AG04450 (cell line): ENCODE measurements at regions not wholly inside any gene's neighbourhood (a gene's known extent, or its start where the extent isn't known, plus 50 kb on each side); places are given as distances from the start of the nearest gene placed in this dataset.
"Not testable (repeated sequence)": the region's sequence is repeated elsewhere in the genome, so short reads cannot be mapped to it uniquely, and the experiment has no call there.

Experiments
- CTCF ChIA-PET: fragments of 300-600, 350-600 bp; formaldehyde crosslinking; extraction: SDS; loops from one replicate; lab custom pipeline; 2022; ENCODE audit warnings: antibody characterized with exemption, inconsistent platforms; lab: Charles Lee
- POLR2A ChIA-PET: fragments of 350-600 bp; formaldehyde crosslinking; extraction: SDS; loops from one replicate; lab custom pipeline; 2021; ENCODE audit warnings: antibody characterized with exemption, inconsistent platforms; lab: Yijun Ruan, JAX
- DNase-seq: peaks from one replicate; pipeline ENCODE4 v3.0.0-alpha.2; 2011; ENCODE audit warnings: low read depth, low spot score
- H3K27ac ChIP-seq: one replicate; pipeline ENCODE4 v1.5.1; 2012; ENCODE audit warnings: low read depth, low read length, control low read depth
- H3K27me3 ChIP-seq: one replicate; pipeline ENCODE4 v1.6.0; 2012; ENCODE audit warnings: low read length; ENCODE audit not compliant: control insufficient read depth, insufficient read depth
- H3K4me3 ChIP-seq: 2 replicates; pipeline ENCODE4 v1.5.1; 2011; ENCODE audit warnings: mild to moderate bottlenecking, low read depth, low read length, control low read depth
- H3K9me3 ChIP-seq: 2 replicates; pipeline ENCODE4 v1.5.1; 2012; ENCODE audit warnings: low read length; ENCODE audit not compliant: control insufficient read depth, insufficient read depth
- CTCF ChIP-seq: IDR thresholded peaks from 2 replicates; pipeline ENCODE4 v1.5.1; 2011; ENCODE audit warnings: low read depth, low read length, control low read depth, inconsistent platforms

GRCh38 chr2:235105821-235106359 is 154.1 kb downstream of the SH3BP4 start:
- ChIA-PET POLR2A (no interaction called here), CTCF (interaction anchor here (0.6 to 3.5 kb wide), 6 partner anchors 12 to 561 kb away, joined by 3 to 28 read pairs (median 11); no protein-coding TSS in a partner anchor)
- no peak for DNase-seq
- TF ChIP-seq CTCF = no peak
- Histone ChIP-seq H3K27me3 (no peaks in the 10 kb centered on the region), H3K9me3 (no peaks in the 10 kb centered on the region; the same call in 1 of the 2 replicates), H3K4me3 (no peak overlapping the region), H3K27ac (no peak overlapping the region)

DNA sequence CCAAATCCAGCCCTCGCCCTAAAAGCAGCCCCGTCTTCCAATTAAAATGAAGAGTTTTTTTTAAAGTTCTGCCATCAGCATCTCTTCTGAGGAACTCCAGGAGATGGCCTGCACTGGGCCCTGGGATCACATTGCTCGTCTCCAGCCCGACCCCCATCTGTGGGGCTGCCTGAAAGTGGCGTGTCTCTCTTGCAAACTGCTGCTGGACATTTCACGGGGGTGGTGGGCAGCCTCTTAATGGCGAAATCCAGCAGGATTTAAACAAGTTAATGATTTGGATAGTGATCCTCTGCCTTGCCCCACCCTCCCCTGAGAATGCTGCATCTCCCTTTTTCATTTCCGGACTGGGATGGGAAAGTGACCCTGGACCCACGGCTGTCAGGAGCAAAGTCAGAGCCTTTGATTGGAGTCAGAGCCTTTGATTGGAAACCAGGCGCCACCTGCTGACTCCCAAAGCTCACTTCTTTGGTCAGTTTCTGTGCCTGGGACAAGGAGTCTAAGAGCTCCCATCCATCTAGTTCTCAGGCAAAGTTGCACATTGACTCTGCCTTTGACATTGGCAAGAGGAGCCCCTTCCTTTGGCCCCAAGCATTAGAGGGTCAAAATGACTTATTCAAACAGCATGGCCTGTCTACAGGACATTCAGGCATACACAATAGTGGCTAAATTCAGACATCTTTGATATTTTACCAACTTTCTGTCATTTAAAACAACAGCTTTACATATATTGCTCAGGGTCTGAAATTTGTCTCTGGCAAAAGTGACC is 155.2 kb downstream of the SH3BP4 start:
- Histone ChIP-seq H3K27ac (no peak overlapping the region), H3K27me3 (no peaks in the 10 kb centered on the region), H3K9me3 (no peaks in the 10 kb centered on the region; the same call in 1 of the 2 replicates), H3K4me3 (no peak overlapping the region)
- TF ChIP-seq CTCF = peak; percentile 82
- ChIA-PET CTCF (interaction anchor here (0.5 to 3.5 kb wide), 29 partner anchors 9 to 1719 kb away, joined by 3 to 28 read pairs (median 4); no protein-coding TSS in a partner anchor), POLR2A (interaction anchor here (0.6 to 1.0 kb wide), 2 partner anchors 225 to 403 kb away, joined by 3 to 4 read pairs; no protein-coding TSS in a partner anchor)
- DNase-seq = peak; percentile 43

DNA sequence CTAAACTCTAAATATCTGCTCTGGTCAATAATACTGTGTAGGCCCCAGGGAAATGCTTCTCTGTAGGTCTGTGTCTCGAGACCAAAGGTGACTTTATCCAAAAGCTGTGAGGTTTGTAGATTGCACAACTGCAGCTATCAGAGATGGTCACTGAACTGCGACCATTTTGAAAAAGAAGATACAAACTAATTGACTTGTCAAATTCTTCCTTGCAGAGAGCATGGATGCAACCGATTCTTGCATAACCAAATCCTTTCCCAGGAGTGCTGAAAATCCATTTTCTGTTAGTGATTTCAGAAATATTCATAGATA is 155.8 kb downstream of the SH3BP4 start:
- H3K27ac ChIP-seq = no peak overlapping the region
- TF ChIP-seq CTCF = no peak
- CTCF ChIA-PET = interaction anchor here (0.6 to 3.5 kb wide), 29 partner anchors 9 to 838 kb away, joined by 3 to 28 read pairs (median 4); no protein-coding TSS in a partner anchor
- H3K27me3 ChIP-seq = no peaks in the 10 kb centered on the region
- H3K9me3 ChIP-seq = no peaks in the 10 kb centered on the region; the same call in 1 of the 2 replicates
- DNase-seq = no peak
- no peak overlapping the region for H3K4me3 ChIP-seq
- POLR2A ChIA-PET = interaction anchor here (0.6 to 1.0 kb wide), 2 partner anchors 226 to 403 kb away, joined by 3 to 4 read pairs; no protein-coding TSS in a partner anchor

DNA sequence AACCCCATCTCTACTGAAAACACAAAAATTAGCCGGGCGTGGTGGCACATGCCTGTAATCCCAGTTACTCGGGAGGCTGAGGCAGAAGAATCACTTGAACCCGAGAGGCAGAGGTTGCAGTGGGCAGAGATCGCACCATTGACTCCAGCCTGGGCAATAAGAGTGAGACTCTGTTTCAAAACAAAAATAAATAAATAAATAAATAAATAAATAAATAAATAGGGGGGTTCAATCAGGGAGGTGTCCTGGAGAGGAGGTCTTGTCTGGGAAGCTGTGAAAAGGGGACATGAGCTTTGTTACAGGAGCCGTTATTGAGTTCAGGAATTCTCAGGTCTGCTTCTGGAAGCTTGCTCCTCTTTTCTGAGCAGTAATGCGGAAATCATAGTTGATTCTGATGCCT is 157.7 kb downstream of the SH3BP4 start:
- DNase-seq, H3K27ac ChIP-seq, H3K27me3 ChIP-seq, POLR2A ChIA-PET, H3K4me3 ChIP-seq, H3K9me3 ChIP-seq: not testable (repeated sequence)
- CTCF ChIA-PET = interaction anchor here (0.7 kb wide), 1 partner anchor 228 kb away, joined by 3 read pairs; no protein-coding TSS in a partner anchor

DNA sequence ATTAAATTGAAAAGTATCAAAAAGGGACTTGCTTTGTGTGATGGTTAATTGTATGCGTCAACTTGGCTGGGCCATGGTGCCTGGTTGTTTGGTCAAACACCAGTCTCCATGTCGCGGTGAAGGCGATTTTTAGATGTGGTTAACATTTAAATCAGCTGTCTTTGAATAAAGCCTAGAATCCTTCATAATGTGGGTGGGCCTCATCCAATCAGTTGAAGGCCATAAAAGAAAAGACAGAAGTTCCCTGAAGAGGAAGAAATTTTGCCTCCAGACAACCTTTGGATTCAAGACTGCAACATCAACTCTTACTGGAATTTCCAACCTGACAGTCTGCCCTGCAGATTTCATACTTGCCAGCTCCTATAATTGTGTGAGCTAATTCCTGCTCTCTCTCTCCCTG is 160.5 kb downstream of the SH3BP4 start:
- CTCF ChIA-PET = interaction anchor here (0.6 to 2.6 kb wide), 3 partner anchors 561 to 1066 kb away, joined by 3 to 12 read pairs (median 3); no protein-coding TSS in a partner anchor
- Histone ChIP-seq H3K27ac (no peak overlapping the region), H3K4me3 (no peak overlapping the region), H3K9me3 (no peaks in the 10 kb centered on the region), H3K27me3 (no peaks in the 10 kb centered on the region)
- DNase-seq = no peak
- POLR2A ChIA-PET = no interaction called here
- TF ChIP-seq CTCF = no peak
